OCI-LY3 (cell line): ENCODE measurements at regions not wholly inside any gene's neighbourhood (a gene's known extent, or its start where the extent isn't known, plus 50 kb on each side); places are given as distances from the start of the nearest gene placed in this dataset.

Experiments used
- CTCF ChIP-seq: fragments of 200-600, 300-600 bp; sonication (generic); IDR thresholded peaks from 2 replicates; pipeline ENCODE4 v1.5.1; 2014; ENCODE audit warnings: antibody characterized with exemption, low read length, low read depth
- EZH2phosphoT487 ChIP-seq: fragments of 200-600 bp; shearing (Covaris generic); IDR thresholded peaks from 2 replicates; pipeline ENCODE4 v1.6.1; 2018; ENCODE audit warnings: antibody characterized with exemption, mixed run types, low read depth

GRCh38 chr6:45807311-45808041 is 208.2 kb downstream of the CLIC5 start:
- no peak for TF ChIP-seq CTCF
- TF ChIP-seq EZH2phosphoT487, result no peak
